IPS-18a (cell line): ENCODE measurements at regions not wholly inside any gene's neighbourhood (a gene's known extent, or its start where the extent isn't known, plus 50 kb on each side); places are given as distances from the start of the nearest gene placed in this dataset.
"Not testable (repeated sequence)": the region's sequence is repeated elsewhere in the genome, so short reads cannot be mapped to it uniquely, and the experiment has no call there.

Source experiments
- H3K27ac ChIP-seq: one replicate; pipeline ENCODE4 v1.5.1; 2013; ENCODE audit warnings: low read length
- H3K27me3 ChIP-seq: one replicate; pipeline ENCODE4 v1.6.1; 2013; ENCODE audit warnings: mild to moderate bottlenecking, low read length; ENCODE audit not compliant: control insufficient read depth, insufficient read depth
- H3K36me3 ChIP-seq: one replicate; pipeline ENCODE4 v1.6.1; 2013; ENCODE audit warnings: low read depth, low read length; ENCODE audit not compliant: control insufficient read depth
- H3K4me1 ChIP-seq: one replicate; pipeline ENCODE4 v1.6.1; 2013; ENCODE audit warnings: low read depth, low read length; ENCODE audit not compliant: control insufficient read depth
- H3K4me3 ChIP-seq: one replicate; pipeline ENCODE4 v1.5.1; 2013; ENCODE audit warnings: low read length
- H3K9ac ChIP-seq: one replicate; pipeline ENCODE4 v1.6.1; 2013; ENCODE audit warnings: mild to moderate bottlenecking, low read length, moderate library complexity
- H3K9me3 ChIP-seq: one replicate; pipeline ENCODE4 v1.6.1; 2013; ENCODE audit warnings: low read depth, low read length; ENCODE audit not compliant: control insufficient read depth

DNA sequence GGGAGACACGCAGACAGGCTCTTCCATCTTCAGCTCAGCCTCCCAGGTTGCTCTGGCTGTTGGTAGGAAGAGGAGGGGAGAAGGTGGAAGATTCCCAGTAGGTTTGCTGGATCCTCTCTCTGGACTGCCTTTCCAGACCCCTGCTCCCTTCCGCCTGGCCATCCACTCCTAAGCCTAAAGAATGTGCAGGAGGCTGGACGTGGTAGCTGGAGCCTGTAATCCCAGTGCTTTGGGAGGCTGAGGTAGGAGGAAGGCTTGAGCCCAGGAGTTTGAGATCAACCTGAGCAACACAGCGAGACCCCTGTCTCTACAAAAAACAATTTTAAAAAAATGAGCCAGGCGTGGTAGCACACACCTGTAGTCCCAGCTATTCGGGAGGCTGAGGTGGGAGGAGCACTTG is 2895.6 kb downstream of the RPIA start:
- peaks cover 24% of the 10 kb centered on the region for H3K27me3 ChIP-seq
- H3K9me3 ChIP-seq, H3K4me3 ChIP-seq, H3K4me1 ChIP-seq, H3K27ac ChIP-seq, H3K36me3 ChIP-seq, H3K9ac ChIP-seq: not testable (repeated sequence)

- H3K4me1 ChIP-seq, H3K36me3 ChIP-seq, H3K9ac ChIP-seq, H3K27ac ChIP-seq, H3K4me3 ChIP-seq, H3K9me3 ChIP-seq: not testable (repeated sequence)
- peaks cover 24% of the 10 kb centered on the region for H3K27me3 ChIP-seq
Observed at GRCh38 chr2:91587908-91588535, 2896.5 kb downstream of the RPIA start.

- not testable (repeated sequence) for H3K36me3 ChIP-seq, H3K27ac ChIP-seq, H3K4me1 ChIP-seq, H3K9me3 ChIP-seq, H3K9ac ChIP-seq, H3K4me3 ChIP-seq
- peaks cover 24% of the 10 kb centered on the region for H3K27me3 ChIP-seq
Observed at GRCh38 chr2:91588782-91589223, 2897.3 kb downstream of the RPIA start.

- H3K36me3 ChIP-seq, H3K4me1 ChIP-seq, H3K9me3 ChIP-seq, H3K27ac ChIP-seq, H3K9ac ChIP-seq: not testable (repeated sequence)
- Histone ChIP-seq H3K4me3 (peak overlapping the region; percentile 27), H3K27me3 (peaks cover 24% of the 10 kb centered on the region)
Observed at GRCh38 chr2:91589454-91590328, 2898.2 kb downstream of the RPIA start.

DNA sequence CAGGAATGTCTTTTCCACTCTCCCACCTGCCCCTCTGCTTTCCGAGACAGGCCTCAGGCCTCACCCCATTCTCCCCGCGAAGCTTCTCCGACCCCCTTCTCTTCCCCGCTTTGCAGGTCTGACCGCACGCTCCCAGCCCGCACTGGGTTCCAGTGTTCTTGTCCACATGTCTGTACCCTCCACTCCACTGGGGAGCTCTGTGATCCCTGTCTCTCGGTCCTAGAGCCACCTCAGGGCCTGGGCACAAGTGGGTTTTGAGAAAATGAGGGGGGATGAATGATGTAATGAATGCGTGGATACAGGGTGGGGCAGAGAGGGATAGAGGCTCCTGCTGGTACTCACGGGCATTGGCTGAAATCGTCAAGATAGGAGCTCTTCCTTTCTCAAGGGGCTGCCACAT is 2898.9 kb downstream of the RPIA start:
- H3K36me3 ChIP-seq, H3K4me3 ChIP-seq, H3K9me3 ChIP-seq, H3K4me1 ChIP-seq, H3K9ac ChIP-seq, H3K27ac ChIP-seq: not testable (repeated sequence)
- H3K27me3 ChIP-seq = peaks cover 24% of the 10 kb centered on the region

- H3K27me3 ChIP-seq = peaks cover 24% of the 10 kb centered on the region
- H3K9me3 ChIP-seq, H3K4me3 ChIP-seq, H3K4me1 ChIP-seq, H3K9ac ChIP-seq, H3K27ac ChIP-seq, H3K36me3 ChIP-seq: not testable (repeated sequence)
Observed at GRCh38 chr2:91591066-91591465, 2899.6 kb downstream of the RPIA start.

- H3K4me3 ChIP-seq, H3K9me3 ChIP-seq, H3K27ac ChIP-seq, H3K9ac ChIP-seq, H3K27me3 ChIP-seq, H3K36me3 ChIP-seq, H3K4me1 ChIP-seq: not testable (repeated sequence)
Observed at GRCh38 chr2:91597436-91597835, 2906.0 kb downstream of the RPIA start.

DNA sequence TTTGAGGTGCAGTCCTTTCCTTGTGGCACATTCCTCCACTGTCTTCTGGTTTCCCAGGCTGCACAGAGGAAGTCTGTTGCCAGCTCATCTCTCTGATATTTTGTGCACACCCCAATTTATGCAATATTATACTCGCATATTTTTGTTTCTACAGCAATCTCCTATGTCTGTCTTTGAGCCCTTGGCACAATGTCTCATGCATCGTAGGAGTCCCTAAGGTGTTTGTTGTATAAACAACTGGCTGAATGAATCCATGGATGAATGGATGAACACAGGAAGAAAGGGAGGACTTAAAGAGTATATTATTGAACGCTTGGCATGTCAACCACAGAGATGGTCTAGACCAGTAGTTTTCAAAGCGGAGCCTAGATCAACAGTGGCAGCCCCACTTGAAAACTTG is 2907.0 kb downstream of the RPIA start:
- not testable (repeated sequence) for H3K9ac ChIP-seq, H3K36me3 ChIP-seq, H3K4me3 ChIP-seq, H3K27me3 ChIP-seq, H3K27ac ChIP-seq, H3K4me1 ChIP-seq, H3K9me3 ChIP-seq

DNA sequence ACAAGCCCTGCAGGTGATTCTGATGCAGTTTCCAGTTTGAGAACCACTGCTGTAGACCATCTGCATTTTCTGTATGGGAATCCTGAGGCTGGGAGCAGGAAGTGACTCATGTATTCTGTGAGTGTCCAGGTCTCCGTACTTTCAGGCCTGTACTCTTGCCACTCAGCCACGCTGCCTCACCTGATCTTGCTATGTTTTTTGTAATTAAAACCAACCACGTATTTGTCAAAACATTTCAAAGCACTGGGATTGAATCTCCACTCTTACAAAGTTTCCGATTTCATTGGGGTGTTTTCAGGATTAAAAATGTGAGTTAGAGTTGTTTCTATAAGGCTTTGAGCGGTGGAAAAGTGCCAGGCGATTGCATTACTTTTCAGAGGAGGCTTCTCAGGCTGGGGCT is 2907.5 kb downstream of the RPIA start:
- H3K27ac ChIP-seq, H3K36me3 ChIP-seq, H3K9me3 ChIP-seq, H3K27me3 ChIP-seq, H3K4me3 ChIP-seq, H3K4me1 ChIP-seq, H3K9ac ChIP-seq: not testable (repeated sequence)

- not testable (repeated sequence) for H3K4me1 ChIP-seq, H3K36me3 ChIP-seq, H3K27me3 ChIP-seq, H3K9me3 ChIP-seq, H3K27ac ChIP-seq, H3K4me3 ChIP-seq, H3K9ac ChIP-seq
Observed at GRCh38 chr2:91602860-91603259, 2911.4 kb downstream of the RPIA start.

- not testable (repeated sequence) for H3K36me3 ChIP-seq, H3K27ac ChIP-seq, H3K4me3 ChIP-seq, H3K9ac ChIP-seq, H3K27me3 ChIP-seq, H3K9me3 ChIP-seq, H3K4me1 ChIP-seq
Observed at GRCh38 chr2:91603996-91604395, 2912.5 kb downstream of the RPIA start.

- H3K27me3 ChIP-seq, H3K4me3 ChIP-seq, H3K4me1 ChIP-seq: not testable (repeated sequence)
Observed at GRCh38 chr2:91604629-91605028, 2913.2 kb downstream of the RPIA start.

More at GRCh38 chr2:91604629-91605028, 2913.2 kb downstream of the RPIA start:
- not testable (repeated sequence) for H3K36me3 ChIP-seq, H3K9ac ChIP-seq, H3K9me3 ChIP-seq, H3K27ac ChIP-seq
